DOHH2 (cell line): ENCODE measurements at regions not wholly inside any gene's neighbourhood (a gene's known extent, or its start where the extent isn't known, plus 50 kb on each side); places are given as distances from the start of the nearest gene placed in this dataset.

ENCODE experiments used
- H3F3A ChIP-seq: fragments of 200-600 bp; sonication (generic), shearing (Covaris generic); 2 replicates; pipeline ENCODE4 v1.6.0; 2016; ENCODE audit warnings: antibody characterized with exemption, mild to moderate bottlenecking; ENCODE audit not compliant: control insufficient read depth, insufficient read depth
- H3K27ac ChIP-seq: fragments of 200-600 bp; sonication (generic); 2 replicates; pipeline ENCODE4 v1.5.1; 2014; ENCODE audit warnings: low read depth, mild to moderate bottlenecking, low read length, moderate library complexity
- H3K27me3 ChIP-seq: fragments of 200-600 bp; sonication (generic); 2 replicates; pipeline ENCODE4 v1.6.1; 2014; ENCODE audit warnings: mild to moderate bottlenecking, low read length, mixed read lengths; ENCODE audit not compliant: control insufficient read depth
- H3K36me3 ChIP-seq: fragments of 200-600 bp; sonication (generic); 2 replicates; pipeline ENCODE4 v1.6.1; 2014; ENCODE audit warnings: mild to moderate bottlenecking, low read length, moderate library complexity, mixed read lengths; ENCODE audit not compliant: control insufficient read depth
- H3K4me1 ChIP-seq: fragments of 200-600 bp; sonication (generic); 2 replicates; pipeline ENCODE4 v1.6.1; 2014; ENCODE audit warnings: mild to moderate bottlenecking, low read length, mixed read lengths; ENCODE audit not compliant: control insufficient read depth
- H3K4me2 ChIP-seq: fragments of 200-600 bp; sonication (generic); 2 replicates; pipeline ENCODE4 v1.6.0; 2014; ENCODE audit warnings: mild to moderate bottlenecking, low read length, moderate library complexity
- H3K4me3 ChIP-seq: fragments of 200-600 bp; sonication (generic); 2 replicates; pipeline ENCODE4 v1.5.1; 2014; ENCODE audit warnings: mild to moderate bottlenecking, low read length, mixed read lengths
- H3K79me2 ChIP-seq: fragments of 200-600 bp; sonication (generic); 2 replicates; pipeline ENCODE4 v1.6.1; 2014; ENCODE audit warnings: mild to moderate bottlenecking, low read length, mixed read lengths; ENCODE audit not compliant: control insufficient read depth
- H3K9me2 ChIP-seq: fragments of 200-600 bp; sonication (generic); replicated peaks from 2 replicates; pipeline ENCODE4 v1.6.1; 2014; ENCODE audit warnings: mild to moderate bottlenecking, low read length, mixed read lengths; ENCODE audit not compliant: control insufficient read depth
- H3K9me3 ChIP-seq: fragments of 200-600 bp; sonication (generic); 2 replicates; pipeline ENCODE4 v1.6.1; 2014; ENCODE audit warnings: antibody characterized with exemption, low read length, mixed read lengths; ENCODE audit not compliant: control insufficient read depth, insufficient read depth
- H4K20me1 ChIP-seq: fragments of 200-600 bp; sonication (generic); 2 replicates; pipeline ENCODE4 v1.6.0; 2014; ENCODE audit warnings: low read depth, mild to moderate bottlenecking, antibody characterized with exemption, low read length, moderate library complexity; ENCODE audit not compliant: control insufficient read depth, insufficient read depth
- CTCF ChIP-seq: fragments of 200-600 bp; sonication (generic); IDR thresholded peaks from one replicate; pipeline ENCODE4 v1.5.1; 2014; ENCODE audit warnings: antibody characterized with exemption, mild to moderate bottlenecking, low read depth, low read length; ENCODE audit not compliant: poor library complexity, severe bottlenecking
- EZH2phosphoT487 ChIP-seq: fragments of 200-600 bp; sonication (generic); IDR thresholded peaks from 2 replicates; pipeline ENCODE4 v1.6.1; 2017; ENCODE audit warnings: borderline replicate concordance, mild to moderate bottlenecking, antibody characterized with exemption, low read length, moderate library complexity, mixed read lengths

DNA sequence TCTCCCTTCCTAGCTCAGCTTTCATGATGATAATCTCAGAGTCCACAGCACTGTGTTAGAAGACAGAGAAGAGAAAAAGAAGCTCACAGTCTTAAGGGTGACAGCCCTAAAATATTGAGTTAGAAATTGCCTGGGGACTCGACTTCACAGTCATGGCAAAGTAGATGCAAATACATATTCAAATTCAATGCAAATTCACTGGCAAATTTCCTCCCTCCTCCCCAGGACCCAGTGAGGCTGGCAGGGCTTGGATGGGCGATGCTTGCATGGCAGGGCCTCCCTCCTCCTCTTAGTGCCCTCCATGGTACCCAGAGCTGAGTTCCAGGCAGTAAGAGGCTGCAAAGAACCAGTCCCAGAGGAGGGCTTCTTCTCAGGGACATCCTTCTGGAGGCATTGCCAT is 115.6 kb upstream of the UQCRFS1 start:
- no peaks in the 10 kb centered on the region for H3F3A ChIP-seq

GRCh38 chr19:29329460-29330134 is 116.6 kb upstream of the UQCRFS1 start:
- Histone ChIP-seq H3K9me2 (no peaks in the 10 kb centered on the region), H3K4me3 (no peak overlapping the region), H4K20me1 (no peaks in the 10 kb centered on the region), H3K79me2 (no peaks in the 10 kb centered on the region), H3K4me1 (peaks cover 9% of the 10 kb centered on the region), H3K4me2 (no peak overlapping the region), H3F3A (no peaks in the 10 kb centered on the region), H3K27me3 (no peaks in the 10 kb centered on the region), H3K9me3 (peaks cover 4% of the 10 kb centered on the region; the same call in 1 of the 2 replicates), H3K36me3 (no peaks in the 10 kb centered on the region), H3K27ac (no peak overlapping the region)
- TF ChIP-seq EZH2phosphoT487 (no peak), CTCF (no peak)

More for the DNA sequence above, 115.6 kb upstream of the UQCRFS1 start:
- no peak overlapping the region for H3K4me2 ChIP-seq
- H3K79me2 ChIP-seq = no peaks in the 10 kb centered on the region
- no peak overlapping the region for H3K4me3 ChIP-seq
- no peaks in the 10 kb centered on the region for H3K27me3 ChIP-seq
- no peak overlapping the region for H3K27ac ChIP-seq
- peaks cover 9% of the 10 kb centered on the region for H3K4me1 ChIP-seq
- H4K20me1 ChIP-seq = no peaks in the 10 kb centered on the region
- H3K36me3 ChIP-seq = no peaks in the 10 kb centered on the region
- no peak for TF ChIP-seq EZH2phosphoT487
- no peak for TF ChIP-seq CTCF
- peaks cover 4% of the 10 kb centered on the region; the same call in 1 of the 2 replicates for H3K9me3 ChIP-seq
- no peaks in the 10 kb centered on the region for H3K9me2 ChIP-seq

GRCh38 chr19:29336425-29336824 is 123.5 kb upstream of the UQCRFS1 start:
- H3K79me2 ChIP-seq = no peaks in the 10 kb centered on the region
- H3K27ac ChIP-seq = no peak overlapping the region
- H3K4me3 ChIP-seq = no peak overlapping the region
- no peaks in the 10 kb centered on the region for H3K27me3 ChIP-seq
- no peaks in the 10 kb centered on the region for H3K9me2 ChIP-seq
- no peaks in the 10 kb centered on the region for H3K4me1 ChIP-seq
- H3K36me3 ChIP-seq = no peaks in the 10 kb centered on the region
- no peak for TF ChIP-seq CTCF
- no peak for TF ChIP-seq EZH2phosphoT487
- H3K9me3 ChIP-seq = no peaks in the 10 kb centered on the region
- H4K20me1 ChIP-seq = no peaks in the 10 kb centered on the region
- H3F3A ChIP-seq = no peaks in the 10 kb centered on the region
- H3K4me2 ChIP-seq = no peak overlapping the region
